ENCODE measurements at regions not wholly inside any gene's neighbourhood (a gene's known extent, or its start where the extent isn't known, plus 50 kb on each side); places are given as distances from the start of the nearest gene placed in this dataset.

DNA sequence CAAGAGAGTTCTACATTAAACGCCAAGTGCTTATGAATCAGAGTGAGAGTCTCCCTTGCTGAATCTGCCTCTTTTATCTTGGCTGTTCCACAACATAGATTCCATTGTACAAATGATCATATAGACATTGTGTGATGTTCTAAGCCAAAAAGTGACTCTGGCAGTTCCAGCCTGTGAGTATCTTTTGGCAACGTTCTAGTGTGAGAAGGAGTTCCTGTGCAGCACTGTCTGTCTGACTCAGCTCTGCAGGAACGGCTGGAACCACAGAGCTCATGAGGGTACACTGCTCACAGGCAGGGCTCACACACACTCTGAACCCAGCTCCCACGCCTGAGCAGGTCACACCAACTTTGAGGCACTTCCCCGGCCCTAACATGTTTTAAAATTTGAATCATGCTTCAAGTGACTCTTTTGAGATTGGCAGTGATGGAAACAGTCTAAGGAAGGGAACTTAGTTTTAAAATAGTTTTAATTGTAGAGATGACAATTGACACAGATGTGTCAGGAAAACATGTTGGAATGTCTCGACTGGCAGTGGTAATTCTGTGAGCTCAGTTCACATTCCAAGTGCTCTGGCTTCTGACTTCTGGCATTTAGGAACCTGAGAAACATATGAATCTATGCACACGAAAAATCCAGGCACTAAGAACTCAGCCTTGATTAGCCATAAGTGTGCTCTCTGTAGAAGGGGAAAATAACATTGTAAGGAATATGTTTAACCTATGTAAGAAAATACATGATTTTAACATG is 272.0 kb downstream of the UQCRFS1 start:
- TF ChIP-seq FOXK2 (IDR thresholded peaks at IDR 0.05) (no peak), BHLHE40 (IDR thresholded peaks at IDR 0.05; ENCODE audit: borderline replicate concordance) (no peak), ARNT (IDR thresholded peaks at IDR 0.05) (no peak), FOXM1 (IDR thresholded peaks at IDR 0.05; ENCODE audit: borderline replicate concordance) (no peak), HDGF (IDR thresholded peaks at IDR 0.05; ENCODE audit: borderline replicate concordance) (no peak), L3MBTL2 (conservative IDR thresholded peaks at IDR 0.05) (no peak), SP1 (IDR thresholded peaks at IDR 0.05) (no peak)
- TF ChIP-seq, protein P1, sequence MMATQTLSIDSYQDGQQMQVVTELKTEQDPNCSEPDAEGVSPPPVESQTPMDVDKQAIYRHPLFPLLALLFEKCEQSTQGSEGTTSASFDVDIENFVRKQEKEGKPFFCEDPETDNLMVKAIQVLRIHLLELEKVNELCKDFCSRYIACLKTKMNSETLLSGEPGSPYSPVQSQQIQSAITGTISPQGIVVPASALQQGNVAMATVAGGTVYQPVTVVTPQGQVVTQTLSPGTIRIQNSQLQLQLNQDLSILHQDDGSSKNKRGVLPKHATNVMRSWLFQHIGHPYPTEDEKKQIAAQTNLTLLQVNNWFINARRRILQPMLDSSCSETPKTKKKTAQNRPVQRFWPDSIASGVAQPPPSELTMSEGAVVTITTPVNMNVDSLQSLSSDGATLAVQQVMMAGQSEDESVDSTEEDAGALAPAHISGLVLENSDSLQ (IDR thresholded peaks at IDR 0.05): no peak
